ENCODE measurements at regions not wholly inside any gene's neighbourhood (a gene's known extent, or its start where the extent isn't known, plus 50 kb on each side); places are given as distances from the start of the nearest gene placed in this dataset.

DNA sequence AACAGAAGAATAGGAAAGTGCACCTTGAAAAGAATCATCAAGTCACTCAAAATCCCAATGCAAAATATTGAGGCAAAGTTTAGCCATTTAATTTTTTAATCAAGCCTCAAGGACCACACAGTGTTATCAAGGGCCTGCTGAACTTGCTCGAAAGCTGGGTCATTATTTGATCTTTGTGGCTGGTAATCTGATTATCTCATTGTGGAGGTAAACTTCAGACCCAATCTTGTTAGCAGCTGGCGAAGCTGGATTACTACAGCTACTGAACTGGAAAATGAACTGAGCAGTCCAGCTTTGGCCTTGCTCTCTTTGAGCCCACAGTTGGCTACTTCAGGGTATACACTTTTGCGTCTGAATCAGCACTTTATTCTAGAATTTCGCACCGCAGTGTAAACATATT is 94.4 kb downstream of the BARHL2 start:
- TF ChIP-seq POLR2A (IDR thresholded peaks at IDR 0.05; ENCODE audit: low read depth, low read length) (no peak), TAF1 (IDR thresholded peaks at IDR 0.05; ENCODE audit: borderline replicate concordance, low read depth, low read length) (no peak), POLR2AphosphoS5 (IDR thresholded peaks at IDR 0.05; ENCODE audit: low read depth, low read length) (no peak)

Data from GM12892 (cell line).